ENCODE measurements at regions not wholly inside any gene's neighbourhood (a gene's known extent, or its start where the extent isn't known, plus 50 kb on each side); places are given as distances from the start of the nearest gene placed in this dataset.

DNA sequence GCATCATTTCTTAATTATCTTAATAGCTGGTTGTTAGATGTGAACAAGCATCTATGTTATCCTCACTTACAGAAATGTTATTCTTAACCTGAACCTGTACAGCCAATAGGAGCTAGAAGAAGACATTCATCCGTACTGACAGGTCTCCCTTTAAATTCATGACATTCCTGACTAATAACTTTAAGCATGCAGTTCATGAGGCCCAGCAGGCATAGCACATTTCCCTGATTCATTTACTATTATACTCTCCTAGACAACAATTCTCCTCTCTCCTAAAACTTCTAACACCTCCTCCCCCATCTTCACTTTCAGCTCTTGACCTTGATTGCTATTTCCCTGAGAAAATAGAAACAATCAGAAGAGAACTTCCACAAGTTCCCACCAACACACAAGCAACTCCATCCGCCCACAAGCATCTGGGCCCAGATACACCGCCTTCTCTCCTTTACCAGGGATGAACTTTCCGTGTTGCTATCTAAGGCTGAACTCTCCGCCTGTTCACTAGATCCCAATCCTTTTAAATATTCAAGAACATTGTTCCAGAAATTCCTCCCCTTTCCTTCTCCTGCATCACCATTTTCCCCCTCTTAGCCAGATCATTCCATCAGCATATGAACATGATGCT lies 62.9 kb upstream of the SPRED1 start:
- DNase-seq: no peak

GRCh38 chr15:38190501-38190900 lies 62.1 kb upstream of the SPRED1 start:
- no peak for DNase-seq

- DNase-seq: no peak
Measured at GRCh38 chr15:38192496-38192895, 60.1 kb upstream of the SPRED1 start.

DNA sequence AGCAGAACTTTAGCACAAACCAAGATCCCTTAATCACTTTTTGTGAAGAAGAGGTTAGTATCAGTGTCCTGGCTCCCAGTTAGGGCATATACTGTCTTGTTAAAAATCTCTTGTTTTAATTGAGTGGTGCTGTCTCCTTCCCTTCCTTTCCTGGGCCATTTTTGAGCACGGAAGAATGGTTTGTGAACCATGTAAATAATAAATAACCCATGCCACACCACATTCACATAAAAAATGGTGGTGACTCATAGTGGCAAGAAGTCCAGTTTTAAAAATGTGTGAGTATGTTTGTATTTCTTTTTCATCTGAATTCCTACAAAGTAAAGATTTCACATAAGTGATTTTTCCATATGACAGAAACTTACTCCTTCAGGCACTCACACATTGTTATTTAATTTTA lies 59.1 kb upstream of the SPRED1 start:
- no peak for DNase-seq

DNA sequence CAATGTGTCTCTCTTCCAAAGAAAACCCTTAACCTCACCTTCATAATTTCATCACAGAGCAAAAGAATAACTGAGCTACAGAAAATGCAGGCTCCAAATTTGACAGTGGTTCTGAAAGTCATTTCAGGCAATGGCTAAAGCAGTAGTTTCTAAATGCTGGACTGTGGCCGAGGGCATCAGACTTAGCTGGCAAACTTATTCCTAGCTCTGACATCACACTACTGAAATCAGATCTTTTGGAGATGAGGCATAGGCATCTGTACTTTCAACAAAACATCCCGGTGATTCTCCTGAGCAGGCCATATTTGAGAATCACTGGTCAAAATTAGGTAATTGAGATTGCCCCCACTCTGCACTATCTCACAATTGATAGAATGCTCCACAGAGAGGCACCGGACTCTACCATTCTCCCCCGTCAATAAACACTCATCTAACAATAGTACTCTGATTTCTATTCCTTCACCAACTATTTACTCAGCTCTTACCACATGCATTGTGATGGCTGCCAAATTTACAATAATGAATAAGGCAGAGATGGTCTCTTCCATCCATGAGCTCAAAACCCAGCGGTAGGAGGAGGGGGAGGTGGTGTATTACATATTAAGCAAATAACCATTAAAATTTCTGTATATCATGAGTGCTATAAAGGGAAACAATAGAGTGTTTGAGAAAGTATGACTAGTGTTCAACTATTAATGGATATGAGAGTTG lies 57.3 kb upstream of the SPRED1 start:
- no peak for DNase-seq

- no peak for DNase-seq
Measured at GRCh38 chr15:38196076-38196475, 56.6 kb upstream of the SPRED1 start.

DNA sequence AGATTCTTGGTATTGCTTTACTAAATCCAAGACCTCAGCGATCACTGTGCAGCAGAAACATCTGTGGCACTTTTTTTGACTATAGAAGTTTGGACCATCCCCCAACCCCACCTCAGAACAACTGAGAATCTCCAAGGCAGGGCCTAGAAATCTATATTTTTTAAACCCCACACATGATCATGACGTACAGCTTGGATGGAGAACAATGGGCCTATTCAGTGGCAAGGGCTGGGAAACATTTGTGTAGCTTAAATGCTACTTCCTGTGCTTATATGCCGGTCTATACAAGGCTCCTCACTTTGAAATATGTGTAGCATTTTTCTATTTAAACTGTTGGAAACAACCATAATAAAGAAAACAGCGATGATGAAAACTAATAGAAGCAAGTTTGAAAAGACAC lies 55.1 kb upstream of the SPRED1 start:
- no peak for DNase-seq

DNA sequence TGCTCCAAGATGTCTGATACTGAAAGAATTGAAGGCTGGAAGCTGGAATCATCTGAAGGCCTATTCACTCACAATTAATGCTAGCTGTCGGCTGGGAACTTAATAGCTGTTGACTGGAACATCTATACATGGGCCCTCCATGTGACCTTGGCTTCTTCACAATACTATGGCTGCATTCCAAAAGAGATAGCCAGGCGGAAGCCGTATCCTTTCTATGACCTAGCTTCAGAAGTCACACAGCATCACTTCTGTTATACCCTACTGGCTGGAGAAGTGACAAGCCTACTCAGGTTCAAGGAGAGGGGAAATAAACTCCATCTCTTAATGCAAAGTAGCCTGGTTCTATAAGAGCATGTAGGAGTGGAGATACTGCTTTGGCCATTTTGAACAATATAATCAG lies 50.9 kb upstream of the SPRED1 start:
- no peak for DNase-seq

DNA sequence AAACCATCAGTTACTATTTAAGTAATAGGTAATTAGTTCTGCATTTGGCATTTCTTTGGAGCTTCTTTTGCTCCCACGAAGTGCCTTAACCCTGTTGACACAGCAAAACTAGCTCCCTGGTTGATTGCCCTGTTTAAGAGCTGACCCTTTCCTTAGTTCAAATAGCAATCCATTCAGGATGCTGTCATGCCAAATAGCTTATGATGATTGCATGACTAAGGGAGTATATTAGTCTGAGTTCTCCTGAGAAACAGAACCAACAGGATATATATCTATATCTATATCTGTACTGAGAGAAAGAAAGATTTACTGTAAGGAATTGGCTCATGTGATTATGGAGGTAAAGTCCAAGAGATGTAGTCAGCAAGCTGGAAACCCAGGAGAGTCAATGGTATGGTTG lies 50.3 kb upstream of the SPRED1 start:
- no peak for DNase-seq
